ENCODE measurements at regions not wholly inside any gene's neighbourhood (a gene's known extent, or its start where the extent isn't known, plus 50 kb on each side); places are given as distances from the start of the nearest gene placed in this dataset.

- TF ChIP-seq POLR2A (IDR thresholded peaks at IDR 0.05; ENCODE audit: low read depth, low read length) (no peak), TAF1 (IDR thresholded peaks at IDR 0.05; ENCODE audit: borderline replicate concordance, low read depth, low read length) (no peak), POLR2AphosphoS5 (IDR thresholded peaks at IDR 0.05; ENCODE audit: low read depth, low read length) (no peak)
Measured at GRCh38 chr4:123583043-123583442, 186.4 kb downstream of the SPRY1 start.

All from GM12892 (cell line).